Endothelial cell of umbilical vein (primary cell): ENCODE measurements at regions not wholly inside any gene's neighbourhood (a gene's known extent, or its start where the extent isn't known, plus 50 kb on each side); places are given as distances from the start of the nearest gene placed in this dataset.

ENCODE experiments used
- CTCF ChIP-seq, 2 donors: IDR thresholded peaks; 1 replicate in 1 of 2; 2 replicates in 1 of 2; pipeline ENCODE4 v1.5.1; 2011; ENCODE audit warnings: low read length in 2 of 2, mild to moderate bottlenecking in 2 of 2, moderate library complexity in 2 of 2, control low read depth in 1 of 2, inconsistent platforms in 1 of 2, low read depth in 1 of 2; ENCODE audit not compliant: insufficient read depth in 1 of 2; ENCODE audit errors: extremely low read depth in 1 of 2
- FOS ChIP-seq: IDR thresholded peaks from 2 replicates; pipeline ENCODE4 v1.6.1; 2011; ENCODE audit warnings: mild to moderate bottlenecking, low read length, moderate library complexity, borderline replicate concordance; ENCODE audit not compliant: insufficient read depth
- JUN ChIP-seq: IDR thresholded peaks from 2 replicates; pipeline ENCODE4 v1.6.1; 2011; ENCODE audit warnings: borderline replicate concordance, low read depth; ENCODE audit not compliant: insufficient read length, insufficient read depth
- POLR2A ChIP-seq: IDR thresholded peaks from 2 replicates; pipeline ENCODE4 v1.6.1; 2012; ENCODE audit warnings: low read depth, mild to moderate bottlenecking, control low read depth, low read length
- POLR2AphosphoS5 ChIP-seq: IDR thresholded peaks from 2 replicates; pipeline ENCODE4 v1.6.1; 2012; ENCODE audit warnings: low read depth, mild to moderate bottlenecking, control low read depth, low read length, moderate library complexity; ENCODE audit not compliant: insufficient read depth
- TF ChIP-seq, protein P1 (sequence below): IDR thresholded peaks from 2 replicates; pipeline ENCODE4 v1.6.1; 2011; ENCODE audit not compliant: insufficient read depth, insufficient read length

DNA sequence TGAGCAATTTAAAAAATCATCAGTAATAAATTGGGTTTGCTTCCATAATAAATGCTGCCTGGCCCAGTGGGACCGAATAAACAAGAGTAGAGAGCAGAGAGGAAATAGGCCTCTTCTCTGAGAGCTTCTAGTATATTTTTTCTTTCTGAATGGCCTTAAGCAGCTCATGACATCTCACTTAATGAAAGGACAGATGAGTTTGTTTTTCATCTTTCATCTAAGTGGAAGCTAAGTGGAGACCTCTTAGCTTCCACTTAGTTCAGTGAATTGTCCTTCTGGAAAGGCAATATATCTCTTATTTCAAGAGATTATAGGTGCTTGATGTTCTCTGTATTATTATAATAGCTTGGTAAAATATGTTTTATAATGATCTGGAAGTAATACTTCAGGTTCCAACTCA, 245.9 kb upstream of the ANO3 start:
- no peak for TF ChIP-seq FOS
- no peak for TF ChIP-seq CTCF (IDR thresholded peaks at IDR 0.05; ENCODE audit: extremely low read depth in 1 of 2, insufficient read depth in 1 of 2, low read depth in 1 of 2, low read length in 2 of 2)
- TF ChIP-seq POLR2A, result no peak
- no peak for TF ChIP-seq JUN
- no peak for TF ChIP-seq POLR2AphosphoS5
- TF ChIP-seq, protein P1, sequence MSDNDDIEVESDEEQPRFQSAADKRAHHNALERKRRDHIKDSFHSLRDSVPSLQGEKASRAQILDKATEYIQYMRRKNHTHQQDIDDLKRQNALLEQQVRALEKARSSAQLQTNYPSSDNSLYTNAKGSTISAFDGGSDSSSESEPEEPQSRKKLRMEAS, result no peak
